ENCODE measurements at regions not wholly inside any gene's neighbourhood (a gene's known extent, or its start where the extent isn't known, plus 50 kb on each side); places are given as distances from the start of the nearest gene placed in this dataset.

GRCh38 chr12:77685901-77686300 lies 144.8 kb upstream of the NAV3 start:
- Histone ChIP-seq H3K4me1 (ENCODE audit: control insufficient read depth, insufficient read depth, low read length) (no peaks in the 10 kb centered on the region), H3K9me3 (ENCODE audit: control insufficient read depth, insufficient read depth, low read length) (no peaks in the 10 kb centered on the region), H3K27me3 (ENCODE audit: control insufficient read depth, insufficient read depth, low read length) (no peaks in the 10 kb centered on the region), H3K27ac (ENCODE audit: low read length) (no peak overlapping the region), H3K4me3 (ENCODE audit: low read length) (no peak overlapping the region), H3K36me3 (ENCODE audit: control insufficient read depth, insufficient read depth, low read length) (no peaks in the 10 kb centered on the region)
- no peak for ATAC-seq
- no peak overlapping the region for H3K27ac Mint-ChIP-seq
- no peak for DNase-seq
- WGBS (ENCODE audit: insufficient coverage) = 92% methylated on average over 2 of the region's 2 CpGs
- H3K4me1 Mint-ChIP-seq = no peaks in the 10 kb centered on the region
- H3K9me3 Mint-ChIP-seq = peaks cover 2 to 8% of the 10 kb centered on the region in 2 donors
- no peak overlapping the region for H3K4me3 Mint-ChIP-seq
- TF ChIP-seq CTCF (IDR thresholded peaks at IDR 0.05) = no peak
- H3K27me3 Mint-ChIP-seq (ENCODE audit: low read depth in 2 of 2) = no peaks in the 10 kb centered on the region
- no peaks in the 10 kb centered on the region for H3K36me3 Mint-ChIP-seq
- intact Hi-C loops (cut with micrococcal nuclease) = no loop called here

GRCh38 chr12:77685112-77685511 lies 145.6 kb upstream of the NAV3 start:
- no peak overlapping the region for H3K27ac ChIP-seq (ENCODE audit: low read length)
- H3K4me1 ChIP-seq (ENCODE audit: control insufficient read depth, insufficient read depth, low read length) = no peaks in the 10 kb centered on the region
- Mint-ChIP-seq H3K9me3 (peaks cover 3 to 11% of the 10 kb centered on the region in 2 donors), H3K36me3 (no peaks in the 10 kb centered on the region), H3K4me1 (no peaks in the 10 kb centered on the region), H3K4me3 (no peak overlapping the region), H3K27ac (no peak overlapping the region), H3K27me3 (ENCODE audit: low read depth in 2 of 2) (no peaks in the 10 kb centered on the region)
- H3K36me3 ChIP-seq (ENCODE audit: control insufficient read depth, insufficient read depth, low read length) = no peaks in the 10 kb centered on the region
- H3K9me3 ChIP-seq (ENCODE audit: control insufficient read depth, insufficient read depth, low read length) = no peaks in the 10 kb centered on the region
- DNase-seq (no peak), ATAC-seq (no peak)
- intact Hi-C loops (cut with micrococcal nuclease) = no loop called here
- H3K27me3 ChIP-seq (ENCODE audit: control insufficient read depth, insufficient read depth, low read length) = no peaks in the 10 kb centered on the region
- no peak for TF ChIP-seq CTCF (IDR thresholded peaks at IDR 0.05)
- no peak overlapping the region for H3K4me3 ChIP-seq (ENCODE audit: low read length)
- 6% methylated on average over 6 of the region's 6 CpGs for WGBS (ENCODE audit: insufficient coverage)

- Histone ChIP-seq H3K4me1 (ENCODE audit: control insufficient read depth, insufficient read depth, low read length) (no peaks in the 10 kb centered on the region), H3K27me3 (ENCODE audit: control insufficient read depth, insufficient read depth, low read length) (no peaks in the 10 kb centered on the region), H3K9me3 (ENCODE audit: control insufficient read depth, insufficient read depth, low read length) (no peaks in the 10 kb centered on the region), H3K36me3 (ENCODE audit: control insufficient read depth, insufficient read depth, low read length) (no peaks in the 10 kb centered on the region), H3K27ac (ENCODE audit: low read length) (no peak overlapping the region), H3K4me3 (ENCODE audit: low read length) (no peak overlapping the region)
- no peak for TF ChIP-seq CTCF (IDR thresholded peaks at IDR 0.05)
- H3K36me3 Mint-ChIP-seq = no peaks in the 10 kb centered on the region
- H3K27ac Mint-ChIP-seq = no peak overlapping the region
- intact Hi-C loops (cut with micrococcal nuclease) = no loop called here
- H3K4me1 Mint-ChIP-seq = no peaks in the 10 kb centered on the region
- H3K9me3 Mint-ChIP-seq = peaks cover 11 to 14% of the 10 kb centered on the region in 2 donors
- DNase-seq (no peak), ATAC-seq (no peak)
- no peaks in the 10 kb centered on the region for H3K27me3 Mint-ChIP-seq (ENCODE audit: low read depth in 2 of 2)
- no peak overlapping the region for H3K4me3 Mint-ChIP-seq
Observed at GRCh38 chr12:77682488-77682887, 148.2 kb upstream of the NAV3 start.

- intact Hi-C loops (cut with micrococcal nuclease) = no loop called here
Observed at GRCh38 chr12:77681726-77682125, 149.0 kb upstream of the NAV3 start.

More at GRCh38 chr12:77681726-77682125, 149.0 kb upstream of the NAV3 start:
- Histone ChIP-seq H3K4me3 (ENCODE audit: low read length) (no peak overlapping the region), H3K9me3 (ENCODE audit: control insufficient read depth, insufficient read depth, low read length) (no peaks in the 10 kb centered on the region), H3K36me3 (ENCODE audit: control insufficient read depth, insufficient read depth, low read length) (no peaks in the 10 kb centered on the region), H3K4me1 (ENCODE audit: control insufficient read depth, insufficient read depth, low read length) (no peaks in the 10 kb centered on the region), H3K27ac (ENCODE audit: low read length) (no peak overlapping the region), H3K27me3 (ENCODE audit: control insufficient read depth, insufficient read depth, low read length) (no peaks in the 10 kb centered on the region)
- no peaks in the 10 kb centered on the region for H3K36me3 Mint-ChIP-seq
- peaks cover 11 to 15% of the 10 kb centered on the region in 2 donors for H3K9me3 Mint-ChIP-seq
- no peak for ATAC-seq
- no peaks in the 10 kb centered on the region for H3K4me1 Mint-ChIP-seq
- TF ChIP-seq CTCF (IDR thresholded peaks at IDR 0.05) = no peak
- H3K27me3 Mint-ChIP-seq (ENCODE audit: low read depth in 2 of 2) = no peaks in the 10 kb centered on the region
- H3K4me3 Mint-ChIP-seq = no peak overlapping the region
- H3K27ac Mint-ChIP-seq = no peak overlapping the region
- no peak for DNase-seq
- WGBS (ENCODE audit: insufficient coverage) = 94% methylated on average over 2 of the region's 2 CpGs
